NCI-H1694 (cell line): ENCODE measurements at regions not wholly inside any gene's neighbourhood (a gene's known extent, or its start where the extent isn't known, plus 50 kb on each side); places are given as distances from the start of the nearest gene placed in this dataset.

ENCODE experiments used
- DNase-seq: peaks from one replicate; lab custom pipeline; 2025; lab: John Stamatoyannopoulos, UW

- peak; percentile 12 for DNase-seq
Observed at GRCh38 chr14:53896726-53897125, 59.9 kb downstream of the BMP4 start.

- DNase-seq: no peak
Observed at GRCh38 chr14:53894456-53894855, 62.2 kb downstream of the BMP4 start.

GRCh38 chr14:53893374-53893773, 63.3 kb downstream of the BMP4 start:
- DNase-seq: no peak

GRCh38 chr14:53890611-53891101, 66.0 kb downstream of the BMP4 start:
- no peak for DNase-seq

GRCh38 chr14:53888535-53889386, 67.9 kb downstream of the BMP4 start:
- DNase-seq: no peak

DNA sequence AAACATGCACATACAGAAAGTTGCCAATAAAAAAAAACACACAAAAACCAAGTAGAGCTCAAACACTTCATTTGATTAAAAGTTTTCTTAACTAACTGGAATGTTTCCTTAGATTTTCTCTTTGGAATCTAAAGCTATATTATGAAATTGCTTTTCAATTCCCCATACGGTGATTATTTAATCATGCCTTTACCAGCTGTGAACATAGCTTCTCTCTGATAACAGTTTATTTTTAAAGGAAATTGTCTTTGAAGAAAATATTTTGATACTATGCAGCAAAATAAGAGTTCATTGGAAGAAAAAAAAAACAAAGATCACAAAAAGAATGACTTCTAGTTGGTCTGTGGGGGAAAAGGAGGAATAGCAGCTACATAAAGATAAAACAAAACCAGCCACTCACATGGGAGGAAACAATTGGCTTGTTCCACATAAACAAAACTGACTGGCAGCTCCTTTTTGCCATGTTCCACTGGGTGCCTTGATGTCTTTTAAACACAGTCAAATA, 71.4 kb downstream of the BMP4 start:
- DNase-seq: no peak

GRCh38 chr14:53884601-53885000, 72.0 kb downstream of the BMP4 start:
- no peak for DNase-seq

DNA sequence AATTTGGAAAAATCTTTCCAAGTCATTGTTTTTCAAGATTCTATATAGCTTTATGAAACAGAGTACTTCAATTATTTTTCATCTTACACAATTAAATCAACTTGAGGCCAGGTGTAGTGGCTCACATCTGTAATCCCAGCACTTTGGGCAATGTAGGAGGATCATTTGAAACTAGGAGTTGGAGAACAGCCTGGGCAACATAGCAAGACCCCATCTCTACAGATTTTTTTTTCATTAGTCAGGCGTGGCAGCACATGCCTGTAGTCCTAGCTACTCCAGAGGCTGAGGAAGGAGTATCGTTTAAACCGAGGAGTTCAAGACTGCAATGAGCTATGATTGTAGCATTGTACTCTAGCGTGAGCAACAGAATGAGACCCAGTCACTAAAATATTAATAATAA, 72.9 kb downstream of the BMP4 start:
- no peak for DNase-seq

DNA sequence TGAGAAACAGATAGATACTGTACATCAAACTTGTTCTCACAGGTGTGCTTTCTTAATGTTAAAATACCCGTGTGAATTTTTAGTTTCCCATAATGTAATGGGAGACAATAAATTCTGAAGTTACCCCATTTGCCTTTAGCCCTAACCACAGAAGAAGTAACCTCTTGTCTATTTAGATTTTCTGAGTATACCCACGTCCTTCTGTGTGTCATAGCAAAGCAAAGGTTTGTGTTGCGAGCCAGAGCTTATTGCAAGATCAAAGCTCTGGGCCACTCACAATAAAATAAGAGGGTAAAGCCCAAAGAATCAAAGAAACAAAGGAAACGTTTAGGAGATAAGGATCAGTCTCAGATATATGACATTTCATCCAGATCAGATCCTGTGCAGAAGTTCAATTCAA, 73.9 kb downstream of the BMP4 start:
- DNase-seq: no peak

- DNase-seq: no peak
Observed at GRCh38 chr14:53881921-53882320, 74.7 kb downstream of the BMP4 start.

DNA sequence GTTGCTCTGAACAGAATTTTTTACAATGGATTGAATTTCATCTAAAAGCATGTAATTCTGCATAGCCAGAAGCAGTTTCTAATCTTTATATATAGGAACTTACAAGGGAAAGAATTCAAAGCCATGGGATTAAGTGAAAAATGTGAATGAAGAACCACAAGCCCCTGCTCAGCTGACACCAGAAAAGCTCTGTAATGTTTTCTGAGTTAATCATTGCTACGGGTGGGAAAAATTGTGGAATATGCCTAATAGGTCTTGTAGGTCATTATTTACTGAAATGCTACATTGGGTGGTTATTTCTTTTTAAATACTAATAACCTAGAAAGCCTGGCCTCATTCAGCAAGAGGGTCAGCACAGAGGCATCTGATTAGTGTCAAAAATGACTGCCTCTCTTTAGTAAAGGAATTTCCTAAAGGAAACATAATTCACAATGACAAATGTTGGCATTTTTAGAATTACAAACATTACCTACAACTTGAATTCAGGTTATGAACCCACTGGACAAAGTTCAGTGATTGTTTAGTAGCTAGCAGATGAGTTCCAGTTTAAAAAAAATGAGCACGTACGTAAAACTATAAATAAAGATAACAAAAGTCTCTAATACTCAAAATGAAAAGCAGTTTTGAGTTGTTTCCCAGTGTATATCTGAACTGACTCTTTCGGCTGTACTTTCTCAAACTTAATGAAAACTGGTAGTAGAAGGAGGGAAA, 75.3 kb downstream of the BMP4 start:
- DNase-seq: no peak

GRCh38 chr14:53880761-53881160, 75.9 kb downstream of the BMP4 start:
- DNase-seq: no peak

DNA sequence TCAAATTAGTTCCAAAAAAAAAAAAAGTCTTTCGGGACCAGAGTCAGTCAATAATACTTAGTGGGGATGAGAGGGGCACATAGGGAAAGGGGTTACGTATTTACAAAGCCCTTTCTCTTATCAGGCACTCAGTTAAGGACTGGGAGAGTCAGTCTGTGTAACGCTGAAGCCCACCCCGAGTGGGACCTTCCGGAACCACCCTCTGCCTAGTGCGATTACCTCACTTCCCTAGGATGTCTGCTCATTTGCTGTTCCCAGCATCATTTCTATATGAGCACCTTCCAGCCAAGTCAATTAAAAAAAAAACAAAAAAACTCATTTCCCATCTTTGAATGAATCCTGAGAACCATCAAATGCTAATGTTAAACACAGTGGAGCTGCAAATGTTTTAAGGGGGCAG, 76.9 kb downstream of the BMP4 start:
- DNase-seq: no peak

DNA sequence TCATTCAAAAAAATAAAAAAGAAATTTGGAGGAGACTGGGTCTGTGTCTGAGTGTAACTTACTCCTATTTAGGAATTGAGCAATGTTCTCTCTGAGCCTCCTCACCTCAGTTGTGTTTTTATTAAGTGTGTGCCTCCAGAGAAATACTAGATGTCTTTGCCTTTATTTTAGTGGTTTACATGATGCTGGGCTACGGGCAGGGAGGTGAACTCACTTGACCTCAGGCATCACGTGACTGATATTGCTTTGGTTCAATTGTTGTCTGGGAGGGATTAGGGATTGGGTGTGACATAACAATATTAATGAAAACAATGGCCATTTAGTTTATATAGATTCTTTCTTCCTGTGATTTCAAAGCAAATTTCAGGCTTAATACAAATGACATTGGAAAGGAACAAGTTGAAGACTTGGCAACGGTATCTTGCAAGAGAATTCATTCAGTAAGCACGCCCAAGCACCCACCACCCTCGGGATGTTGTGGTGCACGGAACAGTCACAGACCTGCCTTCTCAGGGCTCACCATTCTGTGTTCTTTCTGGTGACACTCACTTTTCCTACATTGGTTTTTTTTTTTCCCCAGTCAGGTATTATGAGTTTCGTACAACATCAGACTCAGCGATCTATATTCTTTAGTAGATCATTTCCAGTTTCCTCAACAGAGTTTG, 77.5 kb downstream of the BMP4 start:
- DNase-seq: no peak

DNA sequence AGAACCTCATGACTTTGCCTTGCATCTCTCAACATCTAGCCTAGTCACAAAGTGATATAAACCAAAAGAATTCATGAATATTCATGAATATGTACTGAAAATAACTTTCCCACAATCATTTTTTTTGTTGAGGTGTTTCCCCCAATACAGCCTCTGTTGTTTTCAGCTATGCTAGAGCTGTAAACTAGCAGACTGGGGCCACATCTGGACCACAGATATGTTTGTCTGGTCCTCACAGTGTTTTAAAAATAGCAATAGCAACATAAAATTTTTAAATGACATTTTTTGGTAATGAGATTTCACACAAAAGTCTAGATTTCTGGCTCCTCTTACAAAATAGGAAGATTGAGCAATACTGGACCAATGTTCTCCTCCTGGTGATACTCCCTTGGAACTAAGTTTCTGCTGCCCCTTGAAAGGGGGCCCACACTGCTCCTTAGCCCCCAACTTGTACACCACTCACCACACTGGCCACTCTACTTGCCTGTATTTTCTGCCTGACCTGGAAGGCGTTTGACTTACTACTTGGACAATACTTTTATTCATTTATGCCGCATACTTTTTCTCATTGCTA, 81.2 kb downstream of the BMP4 start:
- DNase-seq: no peak

DNA sequence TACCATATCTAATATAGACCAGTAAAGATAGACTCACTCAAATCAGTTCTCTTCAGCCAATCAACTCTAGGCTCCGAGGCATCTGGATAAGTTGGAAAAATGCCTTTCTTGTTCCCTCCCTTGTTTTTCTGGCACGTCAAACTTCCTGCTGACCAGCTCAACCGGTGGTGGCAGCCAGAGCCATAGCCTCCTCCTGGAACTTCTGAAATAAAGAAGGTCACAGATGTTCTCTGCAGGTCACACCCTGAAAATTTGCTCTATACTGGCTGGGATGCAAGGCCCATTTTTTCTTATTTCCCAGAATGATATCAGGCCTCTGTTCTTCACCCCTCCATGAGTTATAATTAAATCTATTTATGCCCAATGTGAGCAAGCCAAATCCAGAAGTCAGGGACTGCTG, 81.9 kb downstream of the BMP4 start:
- DNase-seq: no peak

DNA sequence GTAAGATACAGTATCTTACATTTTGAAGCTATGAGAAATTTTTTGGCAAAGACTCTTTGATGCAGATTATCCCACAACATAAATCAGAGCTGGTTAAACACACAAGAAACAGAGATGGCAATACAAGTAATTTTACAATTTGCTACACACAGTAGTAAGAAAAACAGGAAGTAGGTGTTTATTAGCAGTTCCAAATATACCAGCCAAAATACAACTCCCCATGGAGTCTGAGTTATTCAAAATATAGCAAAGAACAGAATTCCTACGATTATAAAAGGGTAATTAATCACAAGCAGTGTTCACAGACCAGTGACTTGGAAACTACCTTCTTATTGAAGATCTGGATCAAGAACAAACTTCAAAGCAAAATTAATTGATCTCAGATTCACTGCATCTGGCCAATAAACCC, 83.9 kb downstream of the BMP4 start:
- no peak for DNase-seq

DNA sequence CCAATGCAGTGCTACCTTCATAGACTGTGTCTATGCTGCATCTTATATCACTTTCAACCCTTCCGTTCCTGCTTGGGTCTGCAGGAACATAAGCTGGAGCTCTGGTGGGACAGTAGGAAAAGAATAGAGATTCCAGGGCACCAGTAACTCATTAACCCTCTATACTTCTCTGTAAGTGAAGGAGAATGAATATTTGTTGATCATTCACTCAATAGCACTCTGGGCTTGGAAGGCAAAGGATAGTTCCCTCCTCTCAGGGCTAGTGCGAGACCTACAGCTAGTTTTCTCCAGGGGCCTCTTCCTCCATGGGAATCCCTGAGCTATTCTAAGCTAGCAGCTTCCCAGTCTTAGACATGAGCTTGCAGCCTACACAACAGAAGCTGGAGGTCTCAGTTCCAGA, 84.7 kb downstream of the BMP4 start:
- no peak for DNase-seq

GRCh38 chr14:53871011-53871410, 85.6 kb downstream of the BMP4 start:
- DNase-seq: no peak

DNA sequence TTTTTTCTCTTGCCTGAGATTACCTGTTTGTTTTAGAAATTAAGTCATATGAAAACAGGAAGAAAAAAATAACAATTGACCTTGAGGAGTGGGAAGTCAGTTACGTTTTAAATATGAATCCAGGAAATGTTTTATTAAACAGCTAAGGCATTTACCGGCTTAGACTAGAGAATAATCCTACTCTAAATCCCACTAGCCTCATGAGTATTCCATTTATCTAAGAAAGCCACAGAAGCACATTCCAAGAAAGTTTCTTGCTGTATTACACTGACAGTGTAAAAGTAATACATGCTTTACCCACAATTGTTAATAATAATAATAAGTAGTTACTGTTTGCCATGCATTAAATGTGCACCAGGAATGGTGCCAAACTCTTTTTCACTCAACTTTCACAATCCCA, 90.9 kb downstream of the BMP4 start:
- no peak for DNase-seq

DNA sequence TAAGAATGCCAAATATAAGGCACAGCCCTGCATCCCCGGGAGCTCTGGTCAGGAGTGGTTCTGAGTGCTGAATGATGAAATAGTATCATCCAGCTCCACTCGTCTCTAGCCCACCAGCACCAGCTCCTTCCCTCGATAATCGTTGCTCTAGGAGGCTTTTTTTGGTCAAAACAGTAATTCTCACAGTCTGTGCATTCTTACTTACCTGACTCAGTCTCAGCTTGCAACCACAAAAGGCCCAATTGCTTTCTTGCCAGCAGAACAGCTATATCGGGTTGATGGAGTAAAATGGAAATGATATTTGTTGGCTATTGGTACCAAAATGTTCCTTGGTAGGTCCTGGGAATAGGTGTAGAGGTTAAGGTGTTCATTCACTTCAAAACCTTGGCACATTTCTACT, 94.8 kb downstream of the BMP4 start:
- DNase-seq: no peak

DNA sequence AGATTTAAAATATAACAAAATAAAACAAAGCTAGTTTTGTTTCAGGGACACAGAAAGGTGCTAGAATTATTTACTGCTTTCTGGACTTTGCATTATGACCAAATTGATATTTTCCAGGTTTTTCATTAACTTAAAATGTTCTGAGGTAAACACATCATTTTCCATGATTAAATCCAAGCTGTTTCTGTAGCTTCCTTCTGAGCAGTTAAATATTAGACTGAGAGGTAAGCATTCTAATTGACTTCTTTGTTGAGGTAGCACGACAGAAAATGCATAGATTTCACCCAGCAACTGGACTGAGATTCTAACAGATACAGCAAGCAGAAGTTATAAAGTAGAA, 98.3 kb downstream of the BMP4 start:
- no peak for DNase-seq
